CD4-positive, CD25-positive, alpha-beta regulatory T cell (primary cell): ENCODE measurements at regions not wholly inside any gene's neighbourhood (a gene's known extent, or its start where the extent isn't known, plus 50 kb on each side); places are given as distances from the start of the nearest gene placed in this dataset.

Experiments
- ATAC-seq, 2 donors: fragments of 150-1000 bp; cut with Tn5 transposase; one replicate each; pipeline ENCODE4 v1.10.0; 2021; ENCODE audit warnings: low read depth in 2 of 2, moderate number of reproducible peaks in 2 of 2, moderate library complexity in 1 of 2
- DNase-seq, 3 donors: peaks; one replicate each; pipeline versions ENCODE4 v3.0.0 to v3.0.0-alpha.2; 2012 to 2022; ENCODE audit warnings: mixed read lengths in 1 of 3
- H3K27ac ChIP-seq: one replicate; pipeline ENCODE4 v1.7.0; 2013; ENCODE audit warnings: mild to moderate bottlenecking, low read length; ENCODE audit not compliant: insufficient read depth, poor library complexity, severe bottlenecking
- H3K27me3 ChIP-seq: one replicate; pipeline ENCODE4 v1.7.0; 2013; ENCODE audit warnings: low read length; ENCODE audit not compliant: control insufficient read depth, insufficient read depth
- H3K36me3 ChIP-seq: one replicate; pipeline ENCODE4 v1.7.0; 2013; ENCODE audit warnings: mild to moderate bottlenecking, low read length, moderate library complexity; ENCODE audit not compliant: control insufficient read depth, insufficient read depth
- H3K4me1 ChIP-seq: 2 replicates; pipeline ENCODE4 v1.7.0; 2013; ENCODE audit warnings: mild to moderate bottlenecking, low read length; ENCODE audit not compliant: insufficient read depth, control insufficient read depth, poor library complexity, severe bottlenecking
- H3K4me3 ChIP-seq: one replicate; pipeline ENCODE4 v1.7.0; 2013; ENCODE audit warnings: low read depth, mild to moderate bottlenecking, low read length, moderate library complexity
- H3K9me3 ChIP-seq, 2 experiments: 1 replicate in 1 of 2; 2 replicates in 1 of 2; pipeline ENCODE4 v1.7.0; 2013; ENCODE audit warnings: low read length in 2 of 2, mild to moderate bottlenecking in 1 of 2, moderate library complexity in 1 of 2; ENCODE audit not compliant: control insufficient read depth in 2 of 2
- H3K27ac Mint-ChIP-seq, 3 donors: one replicate each; pipeline ENCODE4 v1.8.0; 2020 to 2022; ENCODE audit warnings: mild to moderate bottlenecking in 3 of 3, mixed read lengths in 3 of 3, moderate library complexity in 2 of 3
- H3K27me3 Mint-ChIP-seq: one replicate; pipeline ENCODE4 v1.8.0; 2022; ENCODE audit warnings: mild to moderate bottlenecking, mixed read lengths
- H3K36me3 Mint-ChIP-seq: one replicate; pipeline ENCODE4 v1.8.0; 2020; ENCODE audit warnings: mixed read lengths
- H3K4me1 Mint-ChIP-seq, 4 donors: one replicate each; pipeline ENCODE4 v1.8.0; 2020 to 2022; ENCODE audit warnings: mixed read lengths in 4 of 4, mild to moderate bottlenecking in 1 of 4
- H3K4me3 Mint-ChIP-seq, 4 donors: one replicate each; pipeline ENCODE4 v1.8.0; 2020 to 2022; ENCODE audit warnings: mild to moderate bottlenecking in 4 of 4, mixed read lengths in 4 of 4, moderate library complexity in 3 of 4
- H3K9me3 Mint-ChIP-seq, 7 donors: one replicate each; pipeline ENCODE4 v1.8.0; 2020 to 2022; ENCODE audit warnings: mixed read lengths in 7 of 7, mild to moderate bottlenecking in 3 of 7, moderate library complexity in 2 of 7

DNA sequence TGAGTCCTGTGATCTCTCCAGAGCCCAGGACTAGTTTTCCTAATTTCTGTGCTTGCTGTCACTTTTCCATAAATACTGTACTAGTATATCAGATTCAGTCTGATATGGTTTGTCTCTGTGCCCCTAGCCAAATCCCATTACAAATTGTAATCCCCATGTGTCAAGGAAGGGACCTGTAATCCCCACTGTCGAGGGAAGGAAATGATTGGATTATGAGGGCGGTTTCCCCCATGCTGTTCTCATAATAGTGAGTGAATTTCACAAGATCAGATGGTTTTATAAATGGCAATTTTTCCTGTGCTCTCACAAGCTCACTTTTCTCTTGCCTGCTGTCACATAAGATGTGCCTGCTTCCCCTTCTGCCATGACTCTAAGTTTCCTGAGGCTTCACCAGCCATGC, 54.8 kb upstream of the IFRD1 start:
- H3K36me3 ChIP-seq: no peaks in the 10 kb centered on the region
- Mint-ChIP-seq H3K4me3 (no peak overlapping the region), H3K9me3 (peaks cover 0 to 3% (median 0%) of the 10 kb centered on the region in 7 donors), H3K27me3 (peaks cover 38% of the 10 kb centered on the region), H3K4me1 (peaks cover 0 to 27% (median 17%) of the 10 kb centered on the region in 4 donors), H3K27ac (no peak overlapping the region), H3K36me3 (no peaks in the 10 kb centered on the region)
- peaks cover 13% of the 10 kb centered on the region for H3K4me1 ChIP-seq
- no peak overlapping the region for H3K4me3 ChIP-seq
- H3K27ac ChIP-seq: no peak overlapping the region
- ATAC-seq: no peak
- DNase-seq: no peak
- H3K27me3 ChIP-seq: peaks cover 4% of the 10 kb centered on the region
- no peaks in the 10 kb centered on the region for H3K9me3 ChIP-seq

DNA sequence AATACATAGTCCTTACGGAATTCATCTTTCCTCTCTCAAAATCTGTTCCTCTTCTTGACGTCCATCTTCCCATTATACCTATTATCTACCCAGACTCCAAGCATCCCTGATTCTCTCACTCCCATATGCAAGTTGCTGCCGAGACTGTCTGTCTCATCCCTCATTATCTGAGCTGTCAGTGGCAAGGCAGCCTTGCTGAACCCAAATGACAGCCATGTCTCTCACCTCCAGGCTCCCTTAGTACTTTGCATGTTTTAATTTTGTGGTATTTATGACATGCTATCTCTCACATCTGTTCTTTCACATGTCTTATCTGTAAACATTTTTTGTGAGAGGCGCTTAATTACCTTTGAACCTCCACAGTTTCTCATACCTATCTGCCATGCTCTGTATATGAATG, 54.4 kb upstream of the IFRD1 start:
- ATAC-seq (no peak), DNase-seq (no peak)
- Histone ChIP-seq H3K4me3 (no peak overlapping the region), H3K4me1 (peaks cover 13% of the 10 kb centered on the region), H3K36me3 (no peaks in the 10 kb centered on the region), H3K27me3 (peaks cover 4% of the 10 kb centered on the region), H3K9me3 (no peaks in the 10 kb centered on the region), H3K27ac (no peak overlapping the region)
- peaks cover 0 to 23% (median 15%) of the 10 kb centered on the region in 4 donors for H3K4me1 Mint-ChIP-seq
- no peaks in the 10 kb centered on the region for H3K36me3 Mint-ChIP-seq
- H3K9me3 Mint-ChIP-seq: peaks cover 0 to 3% (median 0%) of the 10 kb centered on the region in 7 donors
- peaks cover 33% of the 10 kb centered on the region for H3K27me3 Mint-ChIP-seq
- H3K27ac Mint-ChIP-seq: no peak overlapping the region
- peak overlapping the region in 1 of 4 donors; percentile 71 for H3K4me3 Mint-ChIP-seq

DNA sequence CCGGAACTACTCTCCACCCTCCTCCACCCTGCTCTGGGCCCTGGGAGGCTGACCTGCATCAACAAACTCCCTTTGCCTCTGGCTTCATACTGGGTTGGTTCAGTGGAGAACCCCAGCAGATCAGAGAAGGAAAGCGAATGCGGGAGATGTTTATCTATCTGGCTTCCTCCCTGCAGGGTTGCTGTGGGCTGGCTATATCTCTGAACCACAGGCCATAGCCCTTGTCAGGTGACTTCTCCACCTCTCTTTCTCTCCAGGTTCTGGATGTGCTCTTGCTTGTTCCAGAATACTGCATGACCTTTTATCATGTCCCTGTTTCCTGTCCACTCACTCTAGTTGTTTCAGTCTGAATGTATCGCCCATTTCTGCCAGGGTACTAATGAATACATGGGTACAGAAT, 51.7 kb upstream of the IFRD1 start:
- peaks cover 32% of the 10 kb centered on the region for H3K27me3 Mint-ChIP-seq
- no peaks in the 10 kb centered on the region for H3K36me3 ChIP-seq
- peaks cover 4% of the 10 kb centered on the region for H3K27me3 ChIP-seq
- H3K36me3 Mint-ChIP-seq: no peaks in the 10 kb centered on the region
- no peaks in the 10 kb centered on the region for H3K9me3 ChIP-seq
- H3K4me1 ChIP-seq: peaks cover 9% of the 10 kb centered on the region
- H3K4me3 Mint-ChIP-seq: no peak overlapping the region
- H3K27ac ChIP-seq: no peak overlapping the region
- H3K27ac Mint-ChIP-seq: peak overlapping the region in 2 of 3 donors; percentile 21 to 29
- H3K9me3 Mint-ChIP-seq: peaks cover 0 to 3% (median 0%) of the 10 kb centered on the region in 7 donors
- DNase-seq (peak in 1 of 3 donors; percentile 46), ATAC-seq (peak; percentile 28 to 40)
- H3K4me1 Mint-ChIP-seq: peaks cover 0 to 14% (median 11%) of the 10 kb centered on the region in 4 donors
- no peak overlapping the region for H3K4me3 ChIP-seq

- no peaks in the 10 kb centered on the region for H3K36me3 ChIP-seq
- H3K36me3 Mint-ChIP-seq: no peaks in the 10 kb centered on the region
- peaks cover 0 to 14% (median 12%) of the 10 kb centered on the region in 4 donors for H3K4me1 Mint-ChIP-seq
- H3K27ac Mint-ChIP-seq: no peak overlapping the region
- H3K4me3 ChIP-seq: no peak overlapping the region
- H3K9me3 Mint-ChIP-seq: peaks cover 0 to 2% (median 0%) of the 10 kb centered on the region in 7 donors
- no peak for ATAC-seq
- H3K27ac ChIP-seq: no peak overlapping the region
- H3K4me1 ChIP-seq: peaks cover 9% of the 10 kb centered on the region
- H3K9me3 ChIP-seq: no peaks in the 10 kb centered on the region
- H3K27me3 Mint-ChIP-seq: peaks cover 27% of the 10 kb centered on the region
- H3K4me3 Mint-ChIP-seq: no peak overlapping the region
- H3K27me3 ChIP-seq: peaks cover 4% of the 10 kb centered on the region
- no peak for DNase-seq
These were observed 50.8 kb upstream of the IFRD1 start for GRCh38 chr7:112399501-112399900.

- H3K36me3 ChIP-seq: no peaks in the 10 kb centered on the region
- H3K4me1 ChIP-seq: peaks cover 9% of the 10 kb centered on the region
- H3K9me3 ChIP-seq: no peaks in the 10 kb centered on the region
- ATAC-seq (no peak), DNase-seq (no peak)
- peaks cover 0 to 2% (median 0%) of the 10 kb centered on the region in 7 donors for H3K9me3 Mint-ChIP-seq
- H3K4me3 ChIP-seq: no peak overlapping the region
- peaks cover 4% of the 10 kb centered on the region for H3K27me3 ChIP-seq
- no peak overlapping the region for H3K27ac ChIP-seq
- H3K36me3 Mint-ChIP-seq: no peaks in the 10 kb centered on the region
- H3K4me3 Mint-ChIP-seq: no peak overlapping the region
- no peak overlapping the region for H3K27ac Mint-ChIP-seq
- peaks cover 0 to 14% (median 13%) of the 10 kb centered on the region in 4 donors for H3K4me1 Mint-ChIP-seq
- peaks cover 26% of the 10 kb centered on the region for H3K27me3 Mint-ChIP-seq
These were observed 50.1 kb upstream of the IFRD1 start for GRCh38 chr7:112400141-112400540.
